A673 (cell line): ENCODE measurements at regions not wholly inside any gene's neighbourhood (a gene's known extent, or its start where the extent isn't known, plus 50 kb on each side); places are given as distances from the start of the nearest gene placed in this dataset.

Experiments used
- BruUV-seq: library from RNA; stranded (reverse); fragments of 400-500 nt; replicated peaks from 2 replicates; lab custom pipeline; 2021; lab: Mats Ljungman, UMichigan
- CTCF ChIA-PET: fragments of 300-600 bp; sonication (Branson Sonifier 250); formaldehyde crosslinking; loops from one replicate; lab custom pipeline; 2022; ENCODE audit warnings: antibody characterized with exemption; lab: Charles Lee
- POLR2A ChIA-PET: fragments of 300-600 bp; sonication (Branson Sonifier 250); formaldehyde crosslinking; loops from one replicate; lab custom pipeline; 2022; ENCODE audit warnings: antibody characterized with exemption; ENCODE audit not compliant: low non-redundant PET; lab: Charles Lee
- DNase-seq: peaks from one replicate; pipeline ENCODE4 v3.0.0-alpha.2; 2015; ENCODE audit warnings: low spot score
- H3K27ac ChIP-seq: fragments of 200-600 bp; sonication (generic); 2 replicates; pipeline ENCODE4 v1.5.1; 2016; ENCODE audit warnings: mixed run types, low read depth, mild to moderate bottlenecking, mixed read lengths, antibody characterized with exemption, low read length; ENCODE audit not compliant: poor library complexity, severe bottlenecking
- H3K27me3 ChIP-seq: fragments of 200-600 bp; sonication (generic); replicated peaks from 2 replicates; pipeline ENCODE4 v1.6.1; 2017; ENCODE audit warnings: mixed run types, low read depth, mild to moderate bottlenecking, mixed read lengths, antibody characterized with exemption, low read length; ENCODE audit not compliant: insufficient read depth, poor library complexity
- H3K36me3 ChIP-seq: fragments of 200-600 bp; sonication (generic); 2 replicates; pipeline ENCODE4 v1.6.1; 2016; ENCODE audit warnings: mixed run types, mild to moderate bottlenecking, mixed read lengths, antibody characterized with exemption, low read length; ENCODE audit not compliant: insufficient read depth, poor library complexity, severe bottlenecking
- H3K4me1 ChIP-seq: fragments of 200-600 bp; sonication (generic); 2 replicates; pipeline ENCODE4 v1.6.1; 2017; ENCODE audit warnings: mixed run types, mild to moderate bottlenecking, mixed read lengths, antibody characterized with exemption, low read length; ENCODE audit not compliant: insufficient read depth, poor library complexity, severe bottlenecking
- H3K4me3 ChIP-seq: fragments of 200-600 bp; sonication (generic); 2 replicates; pipeline ENCODE4 v1.5.1; 2016; ENCODE audit warnings: low read depth, mixed run types, mild to moderate bottlenecking, mixed read lengths, low read length; ENCODE audit not compliant: poor library complexity, severe bottlenecking
- H3K9me3 ChIP-seq: fragments of 200-600 bp; sonication (generic); 2 replicates; pipeline ENCODE4 v1.6.1; 2016; ENCODE audit warnings: mixed run types, low read depth, mild to moderate bottlenecking, mixed read lengths, antibody characterized with exemption, low read length; ENCODE audit not compliant: poor library complexity, severe bottlenecking
- CTCF ChIP-seq: fragments of 300-800, 200-600 bp; sonication (generic); conservative IDR thresholded peaks from 2 replicates; pipeline ENCODE4 v1.5.1; 2017; ENCODE audit warnings: low read depth, mild to moderate bottlenecking, antibody characterized with exemption, low read length, moderate library complexity, mixed read lengths
- EZH2 ChIP-seq: fragments of 200-600 bp; sonication (generic); IDR thresholded peaks from 2 replicates; pipeline ENCODE4 v1.6.1; 2017; ENCODE audit warnings: borderline replicate concordance, low read depth, mild to moderate bottlenecking, mixed read lengths, antibody characterized with exemption, low read length; ENCODE audit not compliant: poor library complexity, severe bottlenecking
- intact Hi-C: fragments of 100-400 bp; cut with micrococcal nuclease; formaldehyde crosslinking; loops from one replicate; pipeline ENCODE4 v1.10.0; 2022; ENCODE audit not compliant: unreplicated experiment

GRCh38 chr2:22880161-22880560 is 504.8 kb upstream of the KLHL29 start:
- no TSS peak for BruUV-seq

GRCh38 chr2:22882011-22882410 is 503.0 kb upstream of the KLHL29 start:
- TF ChIP-seq CTCF (no peak), EZH2 (no peak)
- ChIA-PET POLR2A (no interaction called here), CTCF (no interaction called here)
- H3K4me1 ChIP-seq, result no peaks in the 10 kb centered on the region
- intact Hi-C loops, result no loop called here
- no peaks in the 10 kb centered on the region for H3K27me3 ChIP-seq
- no TSS peak for BruUV-seq
- no peak overlapping the region for H3K27ac ChIP-seq
- H3K36me3 ChIP-seq, result no peaks in the 10 kb centered on the region
- H3K9me3 ChIP-seq, result no peaks in the 10 kb centered on the region
- H3K4me3 ChIP-seq, result no peak overlapping the region
- DNase-seq, result no peak

More at GRCh38 chr2:22880161-22880560, 504.8 kb upstream of the KLHL29 start:
- Histone ChIP-seq H3K27me3 (no peaks in the 10 kb centered on the region), H3K27ac (no peak overlapping the region), H3K4me3 (no peak overlapping the region), H3K9me3 (no peaks in the 10 kb centered on the region), H3K36me3 (no peaks in the 10 kb centered on the region), H3K4me1 (no peaks in the 10 kb centered on the region)
- POLR2A ChIA-PET, result no interaction called here
- CTCF ChIA-PET, result no interaction called here
- intact Hi-C loops, result no loop called here
- no peak for TF ChIP-seq CTCF
- TF ChIP-seq EZH2, result no peak
- peak; percentile 2 for DNase-seq

- H3K4me3 ChIP-seq, result no peak overlapping the region
- ChIA-PET CTCF (no interaction called here), POLR2A (no interaction called here)
- no peak for TF ChIP-seq EZH2
- TF ChIP-seq CTCF, result no peak
- no TSS peak for BruUV-seq
- intact Hi-C loops, result no loop called here
- H3K27ac ChIP-seq, result no peak overlapping the region
- H3K27me3 ChIP-seq, result no peaks in the 10 kb centered on the region
- DNase-seq, result no peak
- no peaks in the 10 kb centered on the region for H3K4me1 ChIP-seq
- H3K9me3 ChIP-seq, result no peaks in the 10 kb centered on the region
- no peaks in the 10 kb centered on the region for H3K36me3 ChIP-seq
Observed at GRCh38 chr2:22882643-22883042, 502.3 kb upstream of the KLHL29 start.
